ENCODE measurements at regions not wholly inside any gene's neighbourhood (a gene's known extent, or its start where the extent isn't known, plus 50 kb on each side); places are given as distances from the start of the nearest gene placed in this dataset.

- no peak overlapping the region for H3K4me2 ChIP-seq
- POLR2A ChIA-PET, result interaction anchor here (0.5 to 1.1 kb wide), 4 partner anchors 17 to 296 kb away, joined by 3 read pairs; no protein-coding TSS in a partner anchor
Observed at GRCh38 chr19:30153326-30154210, 211.5 kb downstream of the URI1 start.

More at GRCh38 chr19:30153326-30154210, 211.5 kb downstream of the URI1 start:
- no peaks in the 10 kb centered on the region for H3K9me2 ChIP-seq
- H3K4me3 ChIP-seq (ENCODE audit: low read depth in 2 of 2, low read length in 1 of 2), result peak overlapping the region in 1 of 2 experiments; percentile 23; a peak in 1 of 4 replicates
- H3K9me3 ChIP-seq, result no peaks in the 10 kb centered on the region
- H3K9ac ChIP-seq, result no peak overlapping the region
- H3K27me3 ChIP-seq (ENCODE audit: insufficient read depth), result no peaks in the 10 kb centered on the region
- H4K20me1 ChIP-seq (ENCODE audit: insufficient read depth), result no peaks in the 10 kb centered on the region
- TF ChIP-seq, protein P1, sequence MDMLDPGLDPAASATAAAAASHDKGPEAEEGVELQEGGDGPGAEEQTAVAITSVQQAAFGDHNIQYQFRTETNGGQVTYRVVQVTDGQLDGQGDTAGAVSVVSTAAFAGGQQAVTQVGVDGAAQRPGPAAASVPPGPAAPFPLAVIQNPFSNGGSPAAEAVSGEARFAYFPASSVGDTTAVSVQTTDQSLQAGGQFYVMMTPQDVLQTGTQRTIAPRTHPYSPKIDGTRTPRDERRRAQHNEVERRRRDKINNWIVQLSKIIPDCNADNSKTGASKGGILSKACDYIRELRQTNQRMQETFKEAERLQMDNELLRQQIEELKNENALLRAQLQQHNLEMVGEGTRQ (IDR thresholded peaks at IDR 0.05; ENCODE audit: borderline replicate concordance, low read depth, low read length), result no peak
- TF ChIP-seq MXI1 (IDR thresholded peaks at IDR 0.05; ENCODE audit: low read depth, low read length) (peak; percentile 62), GATA2 (CRISPR knock-in tag; IDR thresholded peaks at IDR 0.05) (peak; percentile 100), FOXJ3 (CRISPR knock-in tag; IDR thresholded peaks at IDR 0.05) (peak; percentile 86), REST (IDR thresholded peaks at IDR 0.05; ENCODE audit: low read depth, low read length) (0 out of 2 replicates have a peak, but pooled peaks have one; percentile 10), TCF12 (IDR thresholded peaks at IDR 0.05) (peak; percentile 43), ELF1 (IDR thresholded peaks at IDR 0.05) (no peak), EP300 (IDR thresholded peaks at IDR 0.05; ENCODE audit: borderline replicate concordance in 1 of 2, low read depth in 1 of 2, low read length in 1 of 2) (peak in 1 of 2 experiments; percentile 98; a peak in 2 of 4 replicates), RCOR1 (IDR thresholded peaks at IDR 0.05; ENCODE audit: low read length) (peak; percentile 96), ZBTB33 (IDR thresholded peaks at IDR 0.05; ENCODE audit: borderline replicate concordance, low read depth) (no peak), RAD21 (IDR thresholded peaks at IDR 0.05; ENCODE audit: low read length) (peak; percentile 46; the same call in 1 of the 2 replicates), NRF1 (IDR thresholded peaks at IDR 0.05; ENCODE audit: low read depth, low read length) (no peak), TEAD4 (IDR thresholded peaks at IDR 0.05; ENCODE audit: borderline replicate concordance, insufficient read depth) (peak; percentile 61; the same call in 1 of the 2 replicates), POLR2AphosphoS5 (IDR thresholded peaks at IDR 0.05; ENCODE audit: low read depth, low read length) (peak; percentile 24; the same call in 1 of the 2 replicates), CHD2 (IDR thresholded peaks at IDR 0.05; ENCODE audit: low read length, partially characterized antibody) (peak; percentile 92), JUND (IDR thresholded peaks at IDR 0.05) (no peak)
- H3K79me2 ChIP-seq (ENCODE audit: insufficient read depth), result no peaks in the 10 kb centered on the region
- DNase-seq, result peak; percentile 85
- no peak overlapping the region for H2AFZ ChIP-seq (ENCODE audit: low read depth)
- H3K4me1 ChIP-seq (ENCODE audit: control insufficient read depth in 1 of 2, insufficient read depth in 2 of 2, low read depth in 1 of 2, low read length in 1 of 2), result peaks cover 0 to 53% of the 10 kb centered on the region in 2 experiments; a peak in 2 of 4 replicates
- no peaks in the 10 kb centered on the region for H3F3A ChIP-seq (replicated peaks; ENCODE audit: insufficient read depth)
- H3K36me3 ChIP-seq (replicated peaks in 1 of 2; ENCODE audit: control insufficient read depth in 1 of 2, insufficient read depth in 2 of 2, low read length in 1 of 2), result no peaks in the 10 kb centered on the region
- peak overlapping the region; percentile 9 to 98; a peak in 3 of 4 replicates for H3K27ac ChIP-seq (ENCODE audit: low read depth in 2 of 2, low read length in 1 of 2)
- 12% methylated on average over 18 of the region's 18 CpGs for WGBS (ENCODE audit: low lambda C conversion rate)
- CTCF ChIA-PET, result interaction anchor here (0.8 to 1.4 kb wide), 5 partner anchors 18 to 496 kb away, joined by 3 to 4 read pairs (median 3); no protein-coding TSS in a partner anchor

Data from SK-N-SH (cell line).